ENCODE measurements at regions not wholly inside any gene's neighbourhood (a gene's known extent, or its start where the extent isn't known, plus 50 kb on each side); places are given as distances from the start of the nearest gene placed in this dataset.

GRCh38 chr5:101590384-101590783, 687.3 kb upstream of the ST8SIA4 start:
- no peak for FAIRE-seq
- dilution Hi-C loops (cut with MboI; ENCODE audit: extremely low pct_ligation_motif_present, low sequenced_read_pairs) = no loop called here
- POLR2A ChIA-PET = no interaction called here

GRCh38 chr5:101585366-101585765, 682.3 kb upstream of the ST8SIA4 start:
- no peaks in the 10 kb centered on the region for H3K9me3 ChIP-seq (replicated peaks; ENCODE audit: control insufficient read depth, insufficient read depth, low read length)
- BruUV-seq (replicated peaks) = no TSS peak

More at GRCh38 chr5:101590384-101590783, 687.3 kb upstream of the ST8SIA4 start:
- H4K20me1 ChIP-seq (replicated peaks; ENCODE audit: control insufficient read depth, extremely low read depth, insufficient read depth, low read length) = no peaks in the 10 kb centered on the region
- no peaks in the 10 kb centered on the region for H3K27me3 ChIP-seq (ENCODE audit: control insufficient read depth in 2 of 2, insufficient read depth in 2 of 2, low read length in 2 of 2)
- no peaks in the 10 kb centered on the region for H3K9me1 ChIP-seq (replicated peaks; ENCODE audit: control insufficient read depth, extremely low read depth, insufficient read depth, low read length)
- no peak overlapping the region for H3K4me2 ChIP-seq (ENCODE audit: insufficient read depth, low read length)
- no peak overlapping the region for H3K9ac ChIP-seq (replicated peaks; ENCODE audit: extremely low read depth, insufficient read depth, low read length)
- H3K4me3 ChIP-seq (replicated peaks in 1 of 3; ENCODE audit: insufficient read depth in 1 of 3, low read depth in 1 of 3, low read length in 3 of 3) = no peak overlapping the region
- CTCF ChIA-PET = no interaction called here
- no peak for TF ChIP-seq MYC (IDR thresholded peaks at IDR 0.05; ENCODE audit: low read depth, low read length)
- peak in 1 of 2 donors; percentile 11 for TF ChIP-seq CTCF (IDR thresholded peaks at IDR 0.05; ENCODE audit: extremely low read depth in 1 of 2, insufficient read depth in 1 of 2, low read depth in 1 of 2, low read length in 2 of 2)
- intact Hi-C loops (cut with micrococcal nuclease) = no loop called here
- no TSS peak for BruUV-seq (replicated peaks)
- no peaks in the 10 kb centered on the region for H3K4me1 ChIP-seq (ENCODE audit: control insufficient read depth, extremely low read depth, insufficient read depth, low read length)
- no peaks in the 10 kb centered on the region for H3K36me3 ChIP-seq (ENCODE audit: control insufficient read depth in 2 of 2, extremely low read depth in 1 of 2, insufficient read depth in 2 of 2, low read length in 2 of 2)
- no peak overlapping the region for H2AFZ ChIP-seq (ENCODE audit: low read depth, low read length)
- H3K9me3 ChIP-seq (replicated peaks; ENCODE audit: control insufficient read depth, insufficient read depth, low read length) = no peaks in the 10 kb centered on the region
- no peak for DNase-seq (ENCODE audit: low read depth, low spot score)
- H3K79me2 ChIP-seq (ENCODE audit: control insufficient read depth, insufficient read depth, low read length) = no peaks in the 10 kb centered on the region
- no peak overlapping the region for H3K27ac ChIP-seq (ENCODE audit: insufficient read depth, low read depth, low read length)

More at GRCh38 chr5:101585366-101585765, 682.3 kb upstream of the ST8SIA4 start:
- H3K4me2 ChIP-seq (ENCODE audit: insufficient read depth, low read length) = no peak overlapping the region
- H3K27ac ChIP-seq (ENCODE audit: insufficient read depth, low read depth, low read length) = no peak overlapping the region
- intact Hi-C loops (cut with micrococcal nuclease) = no loop called here
- DNase-seq (ENCODE audit: low read depth, low spot score) (no peak), FAIRE-seq (no peak)
- no peaks in the 10 kb centered on the region for H3K9me1 ChIP-seq (replicated peaks; ENCODE audit: control insufficient read depth, extremely low read depth, insufficient read depth, low read length)
- ChIA-PET POLR2A (no interaction called here), CTCF (no interaction called here)
- TF ChIP-seq MYC (IDR thresholded peaks at IDR 0.05; ENCODE audit: low read depth, low read length) = no peak
- no peak for TF ChIP-seq CTCF (IDR thresholded peaks at IDR 0.05; ENCODE audit: extremely low read depth in 1 of 2, insufficient read depth in 1 of 2, low read depth in 1 of 2, low read length in 2 of 2)
- no peak for TF ChIP-seq MAX (IDR thresholded peaks at IDR 0.05; ENCODE audit: insufficient read depth, insufficient read length)
- H3K27me3 ChIP-seq (ENCODE audit: control insufficient read depth in 2 of 2, insufficient read depth in 2 of 2, low read length in 2 of 2) = no peaks in the 10 kb centered on the region
- H2AFZ ChIP-seq (ENCODE audit: low read depth, low read length) = no peak overlapping the region
- H3K36me3 ChIP-seq (ENCODE audit: control insufficient read depth in 2 of 2, extremely low read depth in 1 of 2, insufficient read depth in 2 of 2, low read length in 2 of 2) = no peaks in the 10 kb centered on the region
- no peaks in the 10 kb centered on the region for H4K20me1 ChIP-seq (replicated peaks; ENCODE audit: control insufficient read depth, extremely low read depth, insufficient read depth, low read length)
- H3K4me1 ChIP-seq (ENCODE audit: control insufficient read depth, extremely low read depth, insufficient read depth, low read length) = no peaks in the 10 kb centered on the region
- dilution Hi-C loops (cut with MboI; ENCODE audit: extremely low pct_ligation_motif_present, low sequenced_read_pairs) = no loop called here
- no peak overlapping the region for H3K4me3 ChIP-seq (replicated peaks in 1 of 3; ENCODE audit: insufficient read depth in 1 of 3, low read depth in 1 of 3, low read length in 3 of 3)
- no peaks in the 10 kb centered on the region for H3K79me2 ChIP-seq (ENCODE audit: control insufficient read depth, insufficient read depth, low read length)
- no peak overlapping the region for H3K9ac ChIP-seq (replicated peaks; ENCODE audit: extremely low read depth, insufficient read depth, low read length)
